ENCODE measurements at regions not wholly inside any gene's neighbourhood (a gene's known extent, or its start where the extent isn't known, plus 50 kb on each side); places are given as distances from the start of the nearest gene placed in this dataset.

GRCh38 chr5:16291474-16291873, 111.9 kb upstream of the MARCHF11 start:
- TF ChIP-seq CTCF (IDR thresholded peaks at IDR 0.05; ENCODE audit: low read length) (no peak), EZH2 (IDR thresholded peaks at IDR 0.05; ENCODE audit: borderline replicate concordance, low read length) (no peak)
